HUES64 (cell line): ENCODE measurements at regions not wholly inside any gene's neighbourhood (a gene's known extent, or its start where the extent isn't known, plus 50 kb on each side); places are given as distances from the start of the nearest gene placed in this dataset.
A peak's percentile ranks its signal among the peaks of the same experiment; 100 is the strongest.

Source experiments
- H3K27ac ChIP-seq: 2 replicates; pipeline ENCODE4 v1.7.0; 2013; ENCODE audit warnings: low read depth, low read length, inconsistent platforms
- H3K27me3 ChIP-seq: 2 replicates; pipeline ENCODE4 v1.6.1; 2013; ENCODE audit warnings: mild to moderate bottlenecking, low read length; ENCODE audit not compliant: insufficient read depth
- H3K36me3 ChIP-seq: 2 replicates; pipeline ENCODE4 v1.6.1; 2013; ENCODE audit warnings: mild to moderate bottlenecking, low read length; ENCODE audit not compliant: insufficient read depth
- H3K4me1 ChIP-seq: 2 replicates; pipeline ENCODE4 v1.6.1; 2013; ENCODE audit warnings: mild to moderate bottlenecking, low read length, moderate library complexity; ENCODE audit not compliant: insufficient read depth
- H3K4me3 ChIP-seq: 2 replicates; pipeline ENCODE4 v1.5.1; 2013; ENCODE audit warnings: mild to moderate bottlenecking, low read length, moderate library complexity
- H3K9ac ChIP-seq: 2 replicates; pipeline ENCODE4 v1.6.1; 2013; ENCODE audit warnings: mild to moderate bottlenecking, low read depth, low read length
- H3K9me3 ChIP-seq: 2 replicates; pipeline ENCODE4 v1.6.1; 2013; ENCODE audit warnings: low read depth, low read length; ENCODE audit not compliant: insufficient read depth
- WGBS: fragments of 150-250, 120-280 bp; methylation state at CpG from one replicate; pipeline ENCODE4 v1.1.7; 2013; ENCODE audit warnings: missing lambda C conversion rate; 5-methylcytosine and 5-hydroxymethylcytosine counted together

GRCh38 chr3:16740515-16740914 lies 135.3 kb upstream of the DAZL start:
- Histone ChIP-seq H3K36me3 (no peaks in the 10 kb centered on the region), H3K27ac (no peak overlapping the region), H3K27me3 (no peaks in the 10 kb centered on the region), H3K9me3 (peaks cover 11% of the 10 kb centered on the region), H3K9ac (no peak overlapping the region), H3K4me3 (no peak overlapping the region), H3K4me1 (no peaks in the 10 kb centered on the region; the same call in 1 of the 2 replicates)
- WGBS: 93% methylated on average over 1 of the region's 1 CpG

DNA sequence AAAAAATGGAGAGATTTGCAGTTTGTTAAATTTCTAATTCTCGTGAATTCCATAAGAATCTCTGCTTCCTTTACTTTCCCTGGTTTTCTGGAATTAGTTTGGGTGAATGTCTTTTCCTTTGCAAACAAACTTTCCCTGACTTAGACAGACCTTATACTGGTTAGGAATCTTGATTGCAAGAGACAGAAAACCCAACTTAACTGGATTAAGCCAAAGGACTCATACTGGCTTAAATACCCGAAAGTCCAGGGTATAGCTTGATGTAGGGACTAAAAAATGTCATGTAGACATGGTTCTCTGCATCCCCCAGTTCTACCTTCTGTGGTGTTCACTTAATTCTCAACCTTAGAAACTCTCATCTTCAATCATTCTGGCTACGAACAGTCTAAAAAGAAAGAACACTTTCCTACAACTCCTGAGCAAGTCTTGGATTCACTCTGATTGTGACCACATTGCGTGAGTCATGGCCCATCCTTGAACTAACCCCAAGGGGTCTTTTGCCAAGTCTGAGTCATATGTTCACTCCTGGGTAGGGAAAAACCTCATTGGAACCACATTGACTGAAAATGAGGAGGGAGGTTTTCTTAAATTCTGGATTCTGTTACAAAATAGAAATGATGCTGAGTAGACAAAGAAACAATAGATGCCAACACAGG lies 136.0 kb upstream of the DAZL start:
- no peak overlapping the region for H3K27ac ChIP-seq
- no peaks in the 10 kb centered on the region; the same call in 1 of the 2 replicates for H3K4me1 ChIP-seq
- no peaks in the 10 kb centered on the region for H3K27me3 ChIP-seq
- no peak overlapping the region for H3K4me3 ChIP-seq
- H3K9ac ChIP-seq: no peak overlapping the region
- H3K36me3 ChIP-seq: no peaks in the 10 kb centered on the region
- peaks cover 11% of the 10 kb centered on the region for H3K9me3 ChIP-seq
- WGBS: 91% methylated on average over 3 of the region's 4 CpGs

DNA sequence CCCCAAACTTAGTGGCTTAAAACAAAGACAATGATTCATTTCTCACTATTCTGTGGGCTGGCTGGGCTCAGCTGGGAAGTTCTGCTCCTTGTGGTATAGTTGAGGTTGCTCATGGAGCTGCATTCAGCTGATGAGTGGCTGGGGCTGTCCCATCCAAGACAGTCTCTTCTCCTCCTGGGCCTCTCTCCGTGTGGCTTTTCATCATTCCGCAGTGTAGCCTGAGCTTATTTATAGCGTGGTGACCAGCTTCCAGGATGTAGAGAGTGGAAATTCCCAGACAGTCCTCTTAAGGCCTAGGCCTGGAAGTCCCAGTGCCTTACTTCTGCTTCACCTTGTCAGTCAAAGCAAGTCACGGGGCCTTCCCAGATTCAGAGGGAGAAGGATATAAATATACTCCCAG lies 136.7 kb upstream of the DAZL start:
- 100% methylated on average over 4 of the region's 4 CpGs for WGBS
- Histone ChIP-seq H3K4me1 (no peaks in the 10 kb centered on the region; the same call in 1 of the 2 replicates), H3K9ac (no peak overlapping the region), H3K27ac (no peak overlapping the region), H3K4me3 (no peak overlapping the region), H3K27me3 (no peaks in the 10 kb centered on the region), H3K9me3 (peaks cover 11% of the 10 kb centered on the region), H3K36me3 (no peaks in the 10 kb centered on the region)

GRCh38 chr3:16743276-16743675 lies 138.1 kb upstream of the DAZL start:
- Histone ChIP-seq H3K4me1 (no peaks in the 10 kb centered on the region; the same call in 1 of the 2 replicates), H3K27me3 (no peaks in the 10 kb centered on the region), H3K27ac (no peak overlapping the region), H3K9me3 (peaks cover 11% of the 10 kb centered on the region), H3K36me3 (no peaks in the 10 kb centered on the region), H3K9ac (no peak overlapping the region), H3K4me3 (no peak overlapping the region)

DNA sequence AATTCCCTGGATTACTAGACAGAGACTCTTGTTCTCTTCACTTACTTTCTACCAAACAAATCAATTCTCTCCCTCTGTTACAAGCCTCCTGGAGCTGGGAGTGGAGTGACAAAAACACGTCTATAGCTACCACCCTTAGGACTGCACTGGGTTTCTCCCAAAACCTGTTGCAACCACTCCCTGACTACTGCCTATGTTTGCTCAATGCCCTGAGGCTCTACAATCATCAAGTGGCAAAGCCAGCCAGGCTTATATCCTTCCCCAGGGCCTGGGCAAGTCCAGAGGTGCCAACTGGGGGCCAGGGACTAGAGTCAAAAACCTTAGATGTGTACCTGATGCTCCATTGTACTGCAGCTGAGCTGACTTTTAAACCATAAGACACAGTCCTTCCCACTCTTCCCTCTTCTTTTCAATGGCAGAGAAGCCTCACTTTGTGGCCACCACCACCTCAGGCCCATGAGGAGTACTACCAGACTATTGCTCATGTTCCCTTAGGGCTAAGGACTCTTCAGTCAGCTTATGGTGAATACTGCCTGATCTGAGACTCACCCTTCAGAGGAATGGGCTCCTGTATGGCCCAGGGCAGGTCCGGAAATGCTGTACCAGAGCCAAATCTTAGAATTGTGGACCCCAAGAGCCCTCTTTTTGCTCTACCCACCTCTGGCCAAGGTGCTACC lies 125.4 kb upstream of the PLCL2 start:
- Histone ChIP-seq H3K27me3 (no peaks in the 10 kb centered on the region), H3K27ac (no peak overlapping the region), H3K36me3 (no peaks in the 10 kb centered on the region), H3K9ac (no peak overlapping the region), H3K9me3 (no peaks in the 10 kb centered on the region), H3K4me1 (0 out of 2 replicates have a peak, but pooled peaks cover 1% of the 10 kb centered on the region), H3K4me3 (no peak overlapping the region)
- 93% methylated on average over 2 of the region's 2 CpGs for WGBS

DNA sequence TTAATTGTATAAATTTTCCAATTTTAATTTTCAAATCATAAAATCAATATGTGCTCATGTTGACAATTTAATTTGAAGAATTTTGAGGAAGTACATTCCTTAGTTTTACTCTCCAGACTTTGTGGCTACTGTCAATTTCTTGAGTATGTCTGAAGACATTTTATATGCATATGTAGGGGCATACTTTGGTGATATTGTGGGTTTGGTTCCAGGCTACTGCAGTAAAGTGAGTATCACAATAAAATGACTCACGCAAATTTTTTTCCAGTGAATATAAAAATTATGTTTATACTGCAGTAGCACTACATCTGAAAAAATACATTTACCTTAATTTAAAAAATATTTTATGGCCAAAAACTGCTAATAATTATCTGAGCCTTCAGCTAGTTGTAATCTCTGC lies 123.2 kb upstream of the PLCL2 start:
- no peak overlapping the region for H3K4me3 ChIP-seq
- no CpG with 5 or more reads among the region's 1 CpG for WGBS
- no peak overlapping the region for H3K9ac ChIP-seq
- H3K4me1 ChIP-seq: peaks cover 9% of the 10 kb centered on the region; the same call in 1 of the 2 replicates
- H3K9me3 ChIP-seq: no peaks in the 10 kb centered on the region
- H3K27me3 ChIP-seq: no peaks in the 10 kb centered on the region
- no peaks in the 10 kb centered on the region for H3K36me3 ChIP-seq
- no peak overlapping the region for H3K27ac ChIP-seq

DNA sequence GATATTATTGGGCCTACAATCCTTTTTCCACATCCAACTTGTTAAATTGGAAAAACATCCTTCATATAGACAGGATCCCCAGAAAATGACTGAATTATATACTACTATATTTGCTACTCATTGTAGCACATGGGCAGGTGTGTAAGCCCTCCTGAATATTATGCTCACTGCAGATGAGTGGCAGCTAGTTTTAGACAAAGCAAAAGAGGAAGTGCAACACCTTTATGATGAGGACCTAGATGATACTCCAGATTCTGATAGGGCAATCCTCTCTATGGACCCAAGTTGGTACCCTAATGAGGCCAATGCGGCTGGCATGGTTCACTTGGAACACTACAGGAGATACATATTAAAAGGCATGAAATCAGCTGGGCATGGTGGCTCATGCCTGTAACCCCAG lies 119.1 kb upstream of the PLCL2 start:
- Histone ChIP-seq H3K9me3 (no peaks in the 10 kb centered on the region), H3K27me3 (no peaks in the 10 kb centered on the region), H3K9ac (no peak overlapping the region), H3K4me1 (peaks cover 30% of the 10 kb centered on the region), H3K36me3 (no peaks in the 10 kb centered on the region), H3K27ac (no peak overlapping the region), H3K4me3 (no peak overlapping the region)
- 100% methylated on average over 1 of the region's 1 CpG for WGBS

GRCh38 chr3:16767006-16767405 lies 117.7 kb upstream of the PLCL2 start:
- 76% methylated on average over 2 of the region's 3 CpGs for WGBS
- Histone ChIP-seq H3K36me3 (no peaks in the 10 kb centered on the region), H3K4me1 (peaks cover 30% of the 10 kb centered on the region), H3K9ac (no peak overlapping the region), H3K27me3 (no peaks in the 10 kb centered on the region), H3K9me3 (no peaks in the 10 kb centered on the region), H3K27ac (no peak overlapping the region), H3K4me3 (no peak overlapping the region)

DNA sequence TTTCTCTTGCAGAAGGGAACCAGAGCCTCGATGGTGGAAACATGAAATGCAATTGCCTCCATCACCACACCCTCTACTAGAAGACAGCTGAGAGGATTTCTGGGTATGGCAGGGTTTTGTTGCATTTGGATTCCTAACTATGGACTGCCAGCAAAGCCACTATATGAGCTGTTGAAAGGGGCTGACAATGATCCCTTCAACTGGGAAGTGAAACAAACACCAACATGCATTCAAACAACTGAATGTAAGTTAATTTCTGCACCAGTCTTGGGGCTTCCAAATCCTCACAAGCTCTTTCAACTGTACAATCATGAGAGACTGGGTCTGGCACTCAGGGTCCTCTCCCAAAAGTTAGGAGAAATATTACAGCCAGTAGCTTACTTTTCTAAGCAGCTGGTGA lies 116.7 kb upstream of the PLCL2 start:
- no peak overlapping the region for H3K4me3 ChIP-seq
- H3K27me3 ChIP-seq: no peaks in the 10 kb centered on the region
- no peak overlapping the region for H3K27ac ChIP-seq
- WGBS: no CpG with 5 or more reads among the region's 1 CpG
- H3K4me1 ChIP-seq: peaks cover 30% of the 10 kb centered on the region
- peaks cover 1% of the 10 kb centered on the region; the same call in 1 of the 2 replicates for H3K9me3 ChIP-seq
- no peaks in the 10 kb centered on the region for H3K36me3 ChIP-seq
- H3K9ac ChIP-seq: no peak overlapping the region

DNA sequence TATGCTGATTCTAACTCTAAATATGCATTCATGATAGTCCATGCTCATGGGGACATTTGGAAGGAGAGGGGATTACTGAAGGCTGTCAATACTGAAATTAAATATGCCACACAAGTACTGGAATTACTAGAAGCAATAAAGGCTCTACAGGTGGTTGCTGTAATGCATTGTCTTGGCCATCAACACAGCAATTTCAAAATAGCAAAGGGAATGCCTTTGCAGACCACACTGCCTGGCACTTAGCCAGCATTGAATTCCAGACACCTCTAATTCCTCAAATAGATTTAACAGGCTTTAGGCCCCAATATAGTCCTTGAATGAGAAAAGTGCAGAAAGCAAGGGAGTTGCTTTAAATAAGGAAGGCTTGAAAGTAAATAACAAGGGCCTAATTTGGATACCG lies 115.8 kb upstream of the PLCL2 start:
- Histone ChIP-seq H3K4me1 (peaks cover 30% of the 10 kb centered on the region), H3K27ac (peak overlapping the region; percentile 7; the same call in 1 of the 2 replicates), H3K36me3 (no peaks in the 10 kb centered on the region), H3K27me3 (no peaks in the 10 kb centered on the region), H3K4me3 (no peak overlapping the region), H3K9me3 (peaks cover 2% of the 10 kb centered on the region; the same call in 1 of the 2 replicates), H3K9ac (no peak overlapping the region)
- 67% methylated on average over 1 of the region's 1 CpG for WGBS

- no peaks in the 10 kb centered on the region for H3K36me3 ChIP-seq
- peak overlapping the region; percentile 5; the same call in 1 of the 2 replicates for H3K27ac ChIP-seq
- H3K9me3 ChIP-seq: peaks cover 2% of the 10 kb centered on the region; the same call in 1 of the 2 replicates
- no peak overlapping the region for H3K4me3 ChIP-seq
- 97% methylated on average over 4 of the region's 4 CpGs for WGBS
- H3K9ac ChIP-seq: no peak overlapping the region
- peaks cover 27% of the 10 kb centered on the region for H3K4me1 ChIP-seq
- no peaks in the 10 kb centered on the region for H3K27me3 ChIP-seq
These were observed 115.2 kb upstream of the PLCL2 start for GRCh38 chr3:16769525-16769924.
